SU-DHL-6 (cell line): ENCODE measurements at regions not wholly inside any gene's neighbourhood (a gene's known extent, or its start where the extent isn't known, plus 50 kb on each side); places are given as distances from the start of the nearest gene placed in this dataset.

Source experiments
- H2AFZ ChIP-seq: fragments of 200-600 bp; sonication (generic); 2 replicates; pipeline ENCODE4 v1.6.1; 2014; ENCODE audit warnings: low read depth, mild to moderate bottlenecking, moderate library complexity, mixed read lengths, antibody characterized with exemption, low read length; ENCODE audit not compliant: severe bottlenecking
- H3F3A ChIP-seq: fragments of 200-600 bp; shearing (Covaris generic); 2 replicates; pipeline ENCODE4 v1.6.0; 2016; ENCODE audit warnings: antibody characterized with exemption, mild to moderate bottlenecking; ENCODE audit not compliant: insufficient read depth
- H3K27ac ChIP-seq: fragments of 200-600 bp; sonication (generic); 2 replicates; pipeline ENCODE4 v1.5.1; 2016; ENCODE audit warnings: low read depth, mild to moderate bottlenecking, low read length, moderate library complexity, mixed read lengths
- H3K27me3 ChIP-seq: fragments of 200-600 bp; sonication (generic), shearing (Covaris generic); 2 replicates; pipeline ENCODE4 v1.6.0; 2014; ENCODE audit warnings: mild to moderate bottlenecking, low read length
- H3K36me3 ChIP-seq: fragments of 200-600 bp; sonication (generic); 2 replicates; pipeline ENCODE4 v1.6.1; 2014; ENCODE audit warnings: mild to moderate bottlenecking, low read length, mixed read lengths
- H3K4me2 ChIP-seq: fragments of 300-600, 200-600 bp; shearing (Covaris generic), sonication (generic); 2 replicates; pipeline ENCODE4 v1.6.0; 2014; ENCODE audit warnings: low read length, low read depth, mild to moderate bottlenecking; ENCODE audit not compliant: poor library complexity, severe bottlenecking
- H3K4me3 ChIP-seq: fragments of 200-600 bp; sonication (generic); 2 replicates; pipeline ENCODE4 v1.5.1; 2014; ENCODE audit warnings: antibody characterized with exemption, low read length, mild to moderate bottlenecking, mixed read lengths; ENCODE audit not compliant: insufficient read depth, poor library complexity, severe bottlenecking
- H3K79me2 ChIP-seq: fragments of 200-600 bp; sonication (generic); 2 replicates; pipeline ENCODE4 v1.6.1; 2014; ENCODE audit warnings: mild to moderate bottlenecking, low read length, moderate library complexity; ENCODE audit not compliant: insufficient read depth
- H3K9ac ChIP-seq: fragments of 200-600 bp; sonication (generic); 2 replicates; pipeline ENCODE4 v1.7.0; 2014; ENCODE audit warnings: mild to moderate bottlenecking, low read length
- H3K9me2 ChIP-seq: fragments of 200-600 bp; sonication (generic); replicated peaks from 2 replicates; pipeline ENCODE4 v1.6.1; 2014; ENCODE audit warnings: low read length; ENCODE audit not compliant: insufficient read depth
- H3K9me3 ChIP-seq: fragments of 200-600 bp; sonication (generic); 2 replicates; pipeline ENCODE4 v1.6.1; 2014; ENCODE audit warnings: low read length, mixed read lengths; ENCODE audit not compliant: insufficient read depth
- H4K20me1 ChIP-seq: fragments of 200-600 bp; sonication (generic); 2 replicates; pipeline ENCODE4 v1.6.1; 2014; ENCODE audit warnings: low read depth, mild to moderate bottlenecking, antibody characterized with exemption, low read length, moderate library complexity, mixed read lengths
- EZH2phosphoT487 ChIP-seq: fragments of 200-600 bp; sonication (generic), shearing (Covaris generic); conservative IDR thresholded peaks from 2 replicates; pipeline ENCODE4 v1.6.1; 2018; ENCODE audit warnings: mild to moderate bottlenecking, antibody characterized with exemption, low read length, moderate library complexity, mixed read lengths
- TF ChIP-seq, protein P1 (sequence below): fragments of 200-600 bp; sonication (generic); IDR thresholded peaks from one replicate; pipeline ENCODE4 v1.5.1; 2017; ENCODE audit warnings: antibody characterized with exemption, mild to moderate bottlenecking, low read length, moderate library complexity; ENCODE audit not compliant: insufficient read depth, poor library complexity, severe bottlenecking

- Histone ChIP-seq H2AFZ (no peak overlapping the region), H3K4me2 (no peak overlapping the region), H3K4me3 (no peak overlapping the region), H3K27me3 (no peaks in the 10 kb centered on the region), H3K36me3 (no peaks in the 10 kb centered on the region), H3F3A (no peaks in the 10 kb centered on the region), H3K9me2 (no peaks in the 10 kb centered on the region), H4K20me1 (no peaks in the 10 kb centered on the region), H3K9me3 (no peaks in the 10 kb centered on the region), H3K79me2 (no peaks in the 10 kb centered on the region), H3K27ac (no peak overlapping the region), H3K9ac (no peak overlapping the region)
- no peak for TF ChIP-seq EZH2phosphoT487
- TF ChIP-seq, protein P1, sequence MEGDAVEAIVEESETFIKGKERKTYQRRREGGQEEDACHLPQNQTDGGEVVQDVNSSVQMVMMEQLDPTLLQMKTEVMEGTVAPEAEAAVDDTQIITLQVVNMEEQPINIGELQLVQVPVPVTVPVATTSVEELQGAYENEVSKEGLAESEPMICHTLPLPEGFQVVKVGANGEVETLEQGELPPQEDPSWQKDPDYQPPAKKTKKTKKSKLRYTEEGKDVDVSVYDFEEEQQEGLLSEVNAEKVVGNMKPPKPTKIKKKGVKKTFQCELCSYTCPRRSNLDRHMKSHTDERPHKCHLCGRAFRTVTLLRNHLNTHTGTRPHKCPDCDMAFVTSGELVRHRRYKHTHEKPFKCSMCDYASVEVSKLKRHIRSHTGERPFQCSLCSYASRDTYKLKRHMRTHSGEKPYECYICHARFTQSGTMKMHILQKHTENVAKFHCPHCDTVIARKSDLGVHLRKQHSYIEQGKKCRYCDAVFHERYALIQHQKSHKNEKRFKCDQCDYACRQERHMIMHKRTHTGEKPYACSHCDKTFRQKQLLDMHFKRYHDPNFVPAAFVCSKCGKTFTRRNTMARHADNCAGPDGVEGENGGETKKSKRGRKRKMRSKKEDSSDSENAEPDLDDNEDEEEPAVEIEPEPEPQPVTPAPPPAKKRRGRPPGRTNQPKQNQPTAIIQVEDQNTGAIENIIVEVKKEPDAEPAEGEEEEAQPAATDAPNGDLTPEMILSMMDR, result no peak
These were observed 60.5 kb upstream of the BET1 start for GRCh38 chr7:94064541-94065191.

GRCh38 chr7:94067047-94067446 is 62.9 kb upstream of the BET1 start:
- Histone ChIP-seq H3K4me2 (no peak overlapping the region), H3K9me3 (no peaks in the 10 kb centered on the region), H3K36me3 (no peaks in the 10 kb centered on the region), H3F3A (no peaks in the 10 kb centered on the region), H3K79me2 (no peaks in the 10 kb centered on the region), H3K4me3 (no peak overlapping the region), H3K9ac (no peak overlapping the region), H2AFZ (no peak overlapping the region), H3K27me3 (no peaks in the 10 kb centered on the region), H4K20me1 (no peaks in the 10 kb centered on the region), H3K9me2 (no peaks in the 10 kb centered on the region), H3K27ac (no peak overlapping the region)
- TF ChIP-seq, protein P1, result no peak
- no peak for TF ChIP-seq EZH2phosphoT487

- Histone ChIP-seq H3K9me2 (no peaks in the 10 kb centered on the region), H3K36me3 (no peaks in the 10 kb centered on the region), H3K27me3 (no peaks in the 10 kb centered on the region), H3K27ac (no peak overlapping the region), H3K9ac (no peak overlapping the region), H2AFZ (no peak overlapping the region), H4K20me1 (no peaks in the 10 kb centered on the region), H3K79me2 (no peaks in the 10 kb centered on the region), H3K9me3 (no peaks in the 10 kb centered on the region), H3K4me3 (no peak overlapping the region), H3F3A (no peaks in the 10 kb centered on the region), H3K4me2 (peak overlapping the region; percentile 53)
- no peak for TF ChIP-seq EZH2phosphoT487
- TF ChIP-seq, protein P1, result no peak
These were observed 63.4 kb upstream of the BET1 start for GRCh38 chr7:94067506-94067905.
